HG03025 (cell line): ENCODE measurements at regions not wholly inside any gene's neighbourhood (a gene's known extent, or its start where the extent isn't known, plus 50 kb on each side); places are given as distances from the start of the nearest gene placed in this dataset.
"Not testable (repeated sequence)": the region's sequence is repeated elsewhere in the genome, so short reads cannot be mapped to it uniquely, and the experiment has no call there.

ENCODE experiments used
- ATAC-seq: cut with Tn5 transposase; IDR thresholded peaks from one replicate; pipeline ENCODE4 v1.9.1; 2021; ENCODE audit warnings: mild to moderate bottlenecking, moderate library complexity; ENCODE audit not compliant: unreplicated experiment, low FRiP score

GRCh38 chr15:21357056-21357455 is 83.2 kb downstream of the POTEB3 start:
- not testable (repeated sequence) for ATAC-seq

GRCh38 chr15:21355944-21356343 is 84.4 kb downstream of the POTEB3 start:
- not testable (repeated sequence) for ATAC-seq

- ATAC-seq, result not testable (repeated sequence)
These were observed 85.7 kb downstream of the POTEB3 start for GRCh38 chr15:21354597-21354996.

GRCh38 chr15:21352670-21353318 is 87.5 kb downstream of the POTEB3 start:
- ATAC-seq, result not testable (repeated sequence)

DNA sequence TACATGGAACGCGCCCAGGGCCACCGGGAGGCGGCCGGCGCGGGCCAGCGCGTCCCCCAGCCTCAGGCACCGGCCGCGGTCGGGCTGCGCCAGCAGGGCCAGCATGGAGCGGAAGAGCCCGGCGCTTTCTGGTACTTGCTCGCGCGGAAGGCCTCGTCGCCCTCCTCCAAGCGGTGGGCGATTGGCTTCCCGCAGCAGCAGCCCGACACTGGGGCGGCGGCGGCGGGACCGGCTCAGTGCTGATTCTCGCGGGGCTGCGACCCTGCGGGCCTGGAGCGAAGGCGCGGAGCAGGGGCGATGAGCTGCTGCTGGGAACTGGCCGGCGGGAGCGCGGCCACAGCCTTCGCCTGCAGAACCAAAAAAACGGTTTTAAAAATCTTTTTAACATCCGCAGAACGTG is 95.3 kb downstream of the POTEB3 start:
- ATAC-seq, result not testable (repeated sequence)

DNA sequence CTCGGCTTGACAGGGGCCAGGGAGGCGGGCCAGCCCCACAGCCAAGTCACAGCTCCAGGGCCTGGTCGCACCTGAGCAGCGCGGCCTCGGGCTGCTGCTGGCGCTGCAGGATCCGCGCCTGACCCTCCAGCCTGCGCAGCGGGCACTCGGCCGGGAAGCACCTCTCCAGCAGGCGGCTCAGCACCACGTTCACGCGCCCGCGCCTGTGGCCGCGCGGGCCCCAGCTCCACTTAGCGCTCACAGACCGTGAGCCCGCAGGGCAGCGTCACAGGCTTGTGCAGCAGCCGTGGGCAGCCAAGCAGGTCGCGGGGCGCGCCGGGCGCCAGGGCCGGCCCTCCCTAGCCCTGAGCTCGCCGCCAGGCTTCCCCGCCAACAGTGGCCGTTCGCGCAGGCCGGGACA is 95.8 kb downstream of the POTEB3 start:
- ATAC-seq, result not testable (repeated sequence)

- not testable (repeated sequence) for ATAC-seq
These were observed 103.3 kb downstream of the POTEB3 start for GRCh38 chr15:21337028-21337427.

- not testable (repeated sequence) for ATAC-seq
These were observed 115.4 kb downstream of the POTEB3 start for GRCh38 chr15:21324720-21325460.

GRCh38 chr15:21284353-21284752 is 155.9 kb downstream of the POTEB3 start:
- ATAC-seq, result peak; percentile 45

DNA sequence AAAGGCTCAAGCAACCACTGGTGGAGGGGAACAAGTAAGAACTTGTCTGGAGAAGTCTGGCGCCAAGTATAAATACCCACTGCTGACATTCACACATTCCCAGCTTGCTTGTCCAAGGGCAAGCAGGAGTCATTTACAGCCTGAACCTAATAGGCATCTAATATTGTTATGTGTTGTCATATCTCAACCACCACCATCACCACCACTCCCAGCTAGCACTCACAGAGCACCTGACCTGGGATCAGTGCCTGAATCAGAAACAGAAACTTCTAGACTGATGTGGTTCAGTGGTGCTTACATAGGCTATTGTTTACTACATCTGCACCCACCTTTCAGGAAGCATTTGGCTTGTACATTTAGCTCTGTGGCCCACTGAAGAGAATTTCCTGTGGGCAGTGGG is 157.1 kb downstream of the POTEB3 start:
- ATAC-seq, result peak; percentile 94

DNA sequence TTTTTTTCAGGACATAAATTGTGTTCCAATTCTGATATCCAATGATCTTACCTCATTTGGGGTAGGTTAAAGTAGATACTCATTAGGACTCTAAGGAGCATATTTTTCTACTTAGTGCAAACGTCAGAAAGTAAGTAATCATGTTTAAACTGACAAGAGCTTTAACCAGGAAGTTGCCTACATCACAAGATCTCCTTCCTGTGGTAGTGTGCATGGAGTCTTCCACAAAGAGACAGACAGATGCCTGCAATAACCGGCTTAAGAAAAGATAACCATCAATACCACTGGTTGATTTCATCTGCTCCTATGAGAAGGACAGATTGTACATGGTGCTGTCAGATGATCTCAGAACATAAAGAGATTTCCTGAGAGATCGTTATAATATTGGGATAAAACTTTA is 160.0 kb downstream of the POTEB3 start:
- not testable (repeated sequence) for ATAC-seq

DNA sequence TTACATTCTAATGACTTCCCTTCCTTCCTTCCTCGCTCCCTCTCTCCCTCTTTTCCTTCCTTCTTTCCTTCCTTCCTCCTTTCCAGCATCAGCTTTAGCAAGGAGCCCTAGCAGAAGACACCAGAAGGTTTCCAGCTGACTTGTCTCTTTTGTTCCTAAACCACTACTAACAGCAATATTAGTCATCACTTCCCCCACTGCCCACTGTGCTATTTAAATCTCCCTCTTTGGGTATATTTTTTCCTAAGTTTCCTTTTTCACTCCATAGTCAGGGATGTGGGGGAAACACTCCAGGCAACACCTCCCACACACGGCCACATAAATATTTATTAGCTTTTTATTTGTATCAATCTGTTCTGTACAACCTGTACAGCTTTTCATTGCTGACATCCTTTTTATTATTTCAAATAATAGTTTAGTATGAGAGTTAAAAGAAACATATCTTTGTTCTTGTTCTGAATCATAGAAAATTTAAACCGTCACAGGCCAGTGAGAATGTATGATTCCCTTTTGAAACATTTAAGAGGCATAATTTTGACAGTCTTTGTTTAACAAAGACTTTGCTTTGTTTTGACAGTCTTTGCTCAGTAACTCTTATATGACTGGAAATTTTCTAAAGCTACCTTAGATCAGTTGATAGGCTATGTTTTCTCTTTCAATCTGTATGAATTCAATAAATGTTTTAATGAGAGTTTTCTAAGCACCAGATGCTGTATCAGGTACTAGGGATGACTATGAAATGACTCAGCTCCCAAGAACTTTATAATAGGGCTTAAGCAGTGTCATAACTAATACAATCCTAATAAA is 167.9 kb downstream of the POTEB3 start:
- not testable (repeated sequence) for ATAC-seq

- ATAC-seq, result no peak
These were observed 168.7 kb downstream of the POTEB3 start for GRCh38 chr15:21271566-21271965.

DNA sequence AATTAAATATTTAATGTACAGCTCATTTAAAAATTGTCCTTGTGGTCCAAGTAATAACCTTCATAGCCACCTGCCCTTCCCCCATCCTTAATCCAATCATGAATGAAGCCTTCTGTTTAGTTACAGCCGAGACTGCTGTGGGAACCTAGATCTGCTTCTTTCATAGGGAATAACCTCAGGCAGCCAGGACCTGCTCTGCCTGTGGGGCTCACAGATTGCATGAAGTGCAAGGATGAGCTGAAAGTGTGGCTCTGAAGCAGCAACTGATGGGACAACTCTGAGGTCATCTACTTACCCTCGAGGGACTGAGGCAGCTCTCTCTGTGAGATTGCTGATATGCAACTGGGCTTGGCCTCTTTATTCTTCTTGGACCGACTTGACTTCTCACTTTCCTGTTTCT is 169.8 kb downstream of the POTEB3 start:
- no peak for ATAC-seq

DNA sequence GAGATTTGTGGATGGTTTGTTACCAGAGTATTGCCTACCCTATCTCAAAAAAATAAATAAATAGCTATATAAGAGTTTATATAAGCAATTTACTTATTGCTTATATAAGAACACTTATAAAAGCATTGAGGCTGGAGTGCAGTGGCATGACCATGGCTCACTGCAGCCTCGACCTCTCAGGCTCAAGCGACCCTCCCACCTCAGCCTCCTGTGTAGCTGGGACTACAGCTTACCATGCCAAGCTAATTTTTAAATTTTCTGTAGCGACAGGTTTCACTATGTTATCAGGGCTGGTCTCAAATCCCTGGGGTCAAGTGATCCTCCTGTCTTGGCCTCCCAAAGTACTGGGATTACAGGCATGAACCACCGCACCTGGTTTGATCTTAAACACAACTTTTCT is 170.6 kb downstream of the POTEB3 start:
- not testable (repeated sequence) for ATAC-seq

DNA sequence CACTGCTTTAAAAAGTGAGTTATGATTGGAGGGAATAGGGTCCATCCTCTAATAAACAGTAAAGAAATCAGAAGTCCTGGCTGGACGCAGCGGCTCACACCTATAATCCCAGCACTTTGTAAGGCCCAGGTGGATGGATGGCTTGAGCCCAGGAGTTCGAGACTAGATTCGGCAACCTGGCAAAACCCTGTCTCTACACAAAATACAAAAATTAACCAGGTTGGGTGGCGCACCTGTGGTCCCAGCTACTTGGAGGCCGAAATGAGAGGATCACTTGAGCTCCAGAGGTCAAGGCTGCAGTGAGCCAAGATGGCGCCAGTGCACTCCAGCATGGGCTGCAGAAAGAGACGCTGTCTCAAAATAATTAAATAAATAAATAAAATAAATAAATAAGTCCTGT is 171.2 kb downstream of the POTEB3 start:
- ATAC-seq, result no peak

DNA sequence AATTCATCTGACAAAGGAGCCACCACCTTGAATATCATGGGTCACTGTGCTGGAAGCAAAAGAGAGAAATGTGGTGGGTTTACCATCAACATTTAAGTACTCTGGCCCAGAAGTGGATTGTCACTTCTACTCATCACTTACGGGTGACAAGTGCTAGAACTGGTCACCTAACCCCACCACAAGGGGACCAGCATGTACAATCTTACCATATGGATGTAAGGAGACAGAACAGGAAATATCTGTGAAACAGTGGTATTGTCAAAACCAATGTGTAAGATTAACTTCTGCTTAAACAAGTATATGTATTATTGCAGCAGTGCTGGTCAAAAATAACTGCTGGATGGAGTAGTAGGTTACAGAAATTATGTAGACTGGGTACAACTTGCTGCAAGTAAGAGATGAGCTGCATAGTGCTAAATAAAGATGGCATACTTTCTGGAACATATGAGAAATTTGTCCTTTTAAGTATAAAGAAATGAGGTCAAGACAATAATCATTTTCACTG is 171.8 kb downstream of the POTEB3 start:
- ATAC-seq, result no peak

DNA sequence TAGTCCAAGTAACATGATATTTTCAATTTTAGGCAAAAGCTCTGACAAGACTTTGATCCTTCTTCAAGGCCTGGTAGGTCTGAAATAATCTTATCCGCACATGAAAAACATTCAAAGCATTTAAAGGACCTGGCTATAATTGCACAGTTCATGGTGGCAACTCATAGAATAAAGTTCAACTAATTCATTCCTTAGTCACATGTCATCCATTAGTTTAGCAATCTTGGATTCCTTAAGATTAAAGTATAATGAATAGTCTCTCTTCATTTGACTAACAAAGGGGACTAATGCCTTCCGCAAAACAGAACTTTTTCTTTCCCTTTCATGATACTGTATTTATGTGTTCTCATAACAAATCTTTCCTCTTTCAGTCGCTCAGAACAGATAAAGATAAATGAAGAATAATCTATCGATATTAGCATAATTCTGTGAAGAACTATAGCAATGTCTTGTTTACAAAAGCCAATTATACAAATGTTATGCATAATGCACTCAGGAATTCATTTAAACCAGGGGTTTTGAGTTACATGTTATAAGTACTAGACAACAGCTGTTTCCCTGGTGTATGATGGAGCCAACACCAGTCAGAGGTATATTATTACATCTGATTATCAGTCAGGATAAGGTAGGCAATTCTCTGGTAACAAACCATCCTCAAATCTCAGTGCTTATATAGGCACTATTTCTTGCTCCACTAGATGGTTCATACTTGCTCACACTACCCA is 172.5 kb downstream of the POTEB3 start:
- no peak for ATAC-seq

GRCh38 chr15:21267226-21267625 is 173.1 kb downstream of the POTEB3 start:
- ATAC-seq, result no peak

- ATAC-seq, result not testable (repeated sequence)
These were observed 174.7 kb downstream of the POTEB3 start for GRCh38 chr15:21265628-21266027.
